ENCODE measurements at regions not wholly inside any gene's neighbourhood (a gene's known extent, or its start where the extent isn't known, plus 50 kb on each side); places are given as distances from the start of the nearest gene placed in this dataset.

DNA sequence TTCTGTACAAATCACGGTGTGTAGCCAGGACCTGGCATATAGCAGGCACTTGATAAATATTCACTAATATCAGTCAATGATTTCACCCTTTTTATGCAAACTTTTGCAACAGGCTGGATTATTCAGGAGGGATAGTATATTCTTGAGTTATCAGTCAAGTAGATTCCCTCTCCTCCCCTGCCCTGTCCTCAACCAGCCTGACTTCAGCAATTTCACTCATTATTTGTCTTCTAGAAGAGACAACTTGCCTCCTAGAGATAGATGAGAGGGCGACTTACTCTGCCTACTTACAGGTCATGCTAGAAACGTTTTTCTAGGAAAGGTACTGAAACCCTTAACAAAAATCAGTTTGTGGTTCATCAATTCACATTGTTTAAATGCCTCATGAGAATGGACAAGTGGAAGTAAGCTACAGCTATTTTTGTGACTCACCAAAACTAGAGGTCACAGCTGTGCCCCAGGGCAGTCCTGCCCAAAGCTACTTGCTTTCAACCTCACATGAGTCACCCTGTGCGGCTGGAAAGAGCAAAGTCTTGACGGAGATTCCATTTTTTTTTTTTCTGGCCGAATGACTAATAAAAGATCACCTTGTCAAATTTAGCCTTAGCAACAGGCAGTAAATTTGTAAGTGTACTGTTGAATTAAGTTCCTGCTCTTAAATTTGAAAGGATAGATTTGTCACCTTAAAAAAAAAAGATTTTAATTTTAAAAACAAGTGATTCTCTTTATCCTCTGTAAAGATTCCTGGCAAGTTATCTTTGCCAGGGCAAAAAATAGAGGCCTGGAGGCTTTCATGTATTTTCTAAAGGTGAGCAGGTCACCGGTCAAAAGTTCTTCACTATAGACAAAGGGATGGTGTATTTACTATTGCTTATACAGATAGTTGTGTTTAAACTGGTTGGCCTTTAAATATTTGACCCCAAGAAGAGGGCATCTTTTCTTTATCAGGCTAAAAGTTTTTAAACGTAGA lies 109.0 kb upstream of the SLC35G4 start:
- H3K4me3 ChIP-seq (ENCODE audit: low read depth, low read length), result no peak overlapping the region
- DNase-seq (ENCODE audit: low read depth), result peak; percentile 59
- TF ChIP-seq POLR2A (IDR thresholded peaks at IDR 0.05; ENCODE audit: extremely low read depth, insufficient read length) (no peak), MYC (IDR thresholded peaks at IDR 0.05; ENCODE audit: low read depth, low read length) (no peak)
- TF ChIP-seq, protein P1, sequence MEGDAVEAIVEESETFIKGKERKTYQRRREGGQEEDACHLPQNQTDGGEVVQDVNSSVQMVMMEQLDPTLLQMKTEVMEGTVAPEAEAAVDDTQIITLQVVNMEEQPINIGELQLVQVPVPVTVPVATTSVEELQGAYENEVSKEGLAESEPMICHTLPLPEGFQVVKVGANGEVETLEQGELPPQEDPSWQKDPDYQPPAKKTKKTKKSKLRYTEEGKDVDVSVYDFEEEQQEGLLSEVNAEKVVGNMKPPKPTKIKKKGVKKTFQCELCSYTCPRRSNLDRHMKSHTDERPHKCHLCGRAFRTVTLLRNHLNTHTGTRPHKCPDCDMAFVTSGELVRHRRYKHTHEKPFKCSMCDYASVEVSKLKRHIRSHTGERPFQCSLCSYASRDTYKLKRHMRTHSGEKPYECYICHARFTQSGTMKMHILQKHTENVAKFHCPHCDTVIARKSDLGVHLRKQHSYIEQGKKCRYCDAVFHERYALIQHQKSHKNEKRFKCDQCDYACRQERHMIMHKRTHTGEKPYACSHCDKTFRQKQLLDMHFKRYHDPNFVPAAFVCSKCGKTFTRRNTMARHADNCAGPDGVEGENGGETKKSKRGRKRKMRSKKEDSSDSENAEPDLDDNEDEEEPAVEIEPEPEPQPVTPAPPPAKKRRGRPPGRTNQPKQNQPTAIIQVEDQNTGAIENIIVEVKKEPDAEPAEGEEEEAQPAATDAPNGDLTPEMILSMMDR (IDR thresholded peaks at IDR 0.05; ENCODE audit: low read depth, low read length), result no peak
- TF ChIP-seq, protein P2, sequence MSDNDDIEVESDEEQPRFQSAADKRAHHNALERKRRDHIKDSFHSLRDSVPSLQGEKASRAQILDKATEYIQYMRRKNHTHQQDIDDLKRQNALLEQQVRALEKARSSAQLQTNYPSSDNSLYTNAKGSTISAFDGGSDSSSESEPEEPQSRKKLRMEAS (IDR thresholded peaks at IDR 0.05; ENCODE audit: low read depth, low read length), result no peak

DNA sequence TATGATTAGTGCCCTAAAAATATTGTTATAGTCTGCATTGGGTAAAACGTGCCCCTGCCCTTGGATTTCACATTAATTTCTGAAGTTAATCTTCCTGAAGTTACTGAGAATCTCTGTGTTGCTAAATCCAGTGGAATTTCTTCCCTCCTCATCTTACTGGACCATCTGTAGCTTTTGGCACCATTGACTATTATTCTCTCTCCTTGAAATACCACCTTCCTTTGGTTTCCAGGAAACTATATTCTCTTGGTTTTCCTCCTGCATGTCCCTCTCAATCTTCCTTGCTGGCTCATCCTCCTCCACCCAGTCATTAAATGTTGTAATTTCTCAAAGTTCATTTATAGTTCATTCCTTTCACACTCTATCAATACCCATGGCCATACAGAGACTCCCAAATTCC lies 110.6 kb upstream of the SLC35G4 start:
- no peak for DNase-seq (ENCODE audit: low read depth)
- TF ChIP-seq, protein P2 (IDR thresholded peaks at IDR 0.05; ENCODE audit: low read depth, low read length), result no peak
- TF ChIP-seq, protein P1 (IDR thresholded peaks at IDR 0.05; ENCODE audit: low read depth, low read length), result no peak
- TF ChIP-seq MYC (IDR thresholded peaks at IDR 0.05; ENCODE audit: low read depth, low read length) (no peak), POLR2A (IDR thresholded peaks at IDR 0.05; ENCODE audit: extremely low read depth, insufficient read length) (no peak)
- no peak overlapping the region for H3K4me3 ChIP-seq (ENCODE audit: low read depth, low read length)

DNA sequence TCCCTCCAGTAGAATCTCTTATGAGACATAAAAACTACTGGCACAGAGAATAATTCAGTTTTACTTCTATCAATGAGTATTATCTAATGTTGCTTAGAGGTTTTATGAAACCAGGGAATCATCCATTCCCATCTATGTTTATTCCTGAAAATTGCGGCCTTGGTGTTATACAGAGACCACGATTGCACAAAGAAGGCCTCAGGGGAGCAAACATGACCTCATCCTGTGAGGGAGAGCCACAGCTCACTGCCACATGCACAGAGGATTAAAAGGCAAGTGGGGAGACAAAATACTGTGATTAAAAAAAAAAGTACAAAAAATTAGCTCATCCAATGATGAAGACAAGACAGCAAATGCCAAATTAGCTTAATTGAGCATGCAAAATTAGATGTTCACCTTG lies 111.8 kb upstream of the SLC35G4 start:
- DNase-seq (ENCODE audit: low read depth), result peak; percentile 5
- no peak overlapping the region for H3K4me3 ChIP-seq (ENCODE audit: low read depth, low read length)
- TF ChIP-seq MYC (IDR thresholded peaks at IDR 0.05; ENCODE audit: low read depth, low read length) (no peak), POLR2A (IDR thresholded peaks at IDR 0.05; ENCODE audit: extremely low read depth, insufficient read length) (no peak)
- TF ChIP-seq, protein P2 (IDR thresholded peaks at IDR 0.05; ENCODE audit: low read depth, low read length), result no peak
- TF ChIP-seq, protein P1 (IDR thresholded peaks at IDR 0.05; ENCODE audit: low read depth, low read length), result no peak

DNA sequence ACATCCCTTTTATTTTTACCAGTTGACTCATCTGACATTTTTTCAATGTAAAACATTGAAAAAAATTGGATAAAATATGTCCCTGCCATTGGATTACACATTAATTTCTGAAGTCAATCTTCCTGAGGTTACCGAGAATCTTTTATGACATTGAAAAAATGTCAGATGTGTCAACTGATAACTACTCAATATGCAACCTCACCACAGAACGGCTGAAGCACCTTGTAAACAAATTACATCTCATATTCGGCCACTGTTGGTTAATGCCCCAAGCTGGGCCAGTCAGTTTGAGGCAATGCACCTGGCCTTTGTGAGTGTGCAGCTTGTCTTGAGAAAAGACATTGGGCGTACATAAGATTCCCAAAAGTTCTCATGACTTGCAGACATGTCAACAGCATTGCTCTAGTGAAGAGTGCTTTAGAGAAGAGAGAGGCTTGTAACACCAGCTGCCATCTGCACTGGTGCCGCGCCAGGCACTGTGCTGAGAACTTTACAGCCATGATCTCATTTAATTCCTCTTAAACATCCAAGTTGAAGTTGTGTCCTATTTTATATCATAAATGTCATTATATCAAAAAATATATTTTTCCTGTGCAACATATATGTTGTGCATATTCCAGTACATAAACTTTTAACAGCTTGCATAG lies 112.7 kb upstream of the SLC35G4 start:
- H3K4me3 ChIP-seq (ENCODE audit: low read depth, low read length), result no peak overlapping the region
- TF ChIP-seq, protein P2 (IDR thresholded peaks at IDR 0.05; ENCODE audit: low read depth, low read length), result no peak
- TF ChIP-seq, protein P1 (IDR thresholded peaks at IDR 0.05; ENCODE audit: low read depth, low read length), result no peak
- TF ChIP-seq MYC (IDR thresholded peaks at IDR 0.05; ENCODE audit: low read depth, low read length), result no peak
- TF ChIP-seq POLR2A (IDR thresholded peaks at IDR 0.05; ENCODE audit: extremely low read depth, insufficient read length), result no peak
- no peak for DNase-seq (ENCODE audit: low read depth)

DNA sequence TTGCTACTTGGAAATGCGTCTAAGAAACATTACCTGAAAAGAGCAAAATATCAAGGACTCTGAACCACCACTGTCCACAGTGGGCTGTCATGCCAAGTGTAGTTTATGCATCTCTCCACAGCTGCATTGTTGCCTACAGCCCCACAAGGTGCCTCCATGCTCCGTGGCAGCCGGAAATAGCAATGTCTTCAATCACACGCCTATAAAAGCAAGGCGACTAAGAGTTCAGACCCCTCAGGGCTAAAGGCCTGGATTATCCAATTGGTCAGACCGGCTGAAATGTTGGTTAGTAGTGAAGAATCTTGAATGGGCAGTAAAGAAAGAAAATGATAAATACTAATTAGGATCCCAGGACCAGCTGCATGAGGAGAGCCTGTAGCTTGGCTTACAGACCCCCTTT lies 114.0 kb upstream of the SLC35G4 start:
- no peak for DNase-seq (ENCODE audit: low read depth)
- H3K4me3 ChIP-seq (ENCODE audit: low read depth, low read length), result no peak overlapping the region
- TF ChIP-seq POLR2A (IDR thresholded peaks at IDR 0.05; ENCODE audit: extremely low read depth, insufficient read length), result no peak
- TF ChIP-seq MYC (IDR thresholded peaks at IDR 0.05; ENCODE audit: low read depth, low read length), result no peak
- TF ChIP-seq, protein P2 (IDR thresholded peaks at IDR 0.05; ENCODE audit: low read depth, low read length), result no peak
- TF ChIP-seq, protein P1 (IDR thresholded peaks at IDR 0.05; ENCODE audit: low read depth, low read length), result no peak
